ENCODE measurements at regions not wholly inside any gene's neighbourhood (a gene's known extent, or its start where the extent isn't known, plus 50 kb on each side); places are given as distances from the start of the nearest gene placed in this dataset.

DNA sequence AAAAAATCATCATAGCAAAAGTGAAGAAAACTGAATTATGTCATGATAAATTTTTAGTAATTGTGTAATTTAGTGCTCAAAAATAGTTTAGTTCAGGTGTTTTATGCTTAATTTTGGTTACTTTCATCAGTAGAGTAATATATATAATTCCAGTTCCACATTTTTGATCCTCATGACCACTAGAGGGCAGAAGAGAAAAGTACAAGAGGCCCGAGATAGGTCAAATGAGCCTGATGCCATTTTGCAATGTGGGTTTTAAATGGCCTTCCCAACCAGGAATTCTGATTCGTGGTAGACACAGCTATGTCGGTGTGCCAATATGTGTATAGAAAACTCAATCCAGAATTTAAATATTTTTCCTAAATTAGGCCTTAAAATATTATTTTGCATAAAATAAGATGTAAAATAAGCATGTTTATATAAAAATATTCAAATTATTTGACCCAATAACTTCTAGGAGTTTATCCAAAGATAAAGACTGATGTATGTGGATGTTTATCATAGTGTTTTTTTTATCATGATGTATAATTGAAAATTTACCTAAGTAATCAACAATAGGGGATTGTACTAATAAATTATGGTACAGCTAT lies 159.7 kb upstream of the RPS6KA2 start:
- Histone ChIP-seq H3K27me3 (ENCODE audit: control insufficient read depth in 2 of 2, insufficient read depth in 2 of 2, low read length in 2 of 2) (no peaks in the 10 kb centered on the region), H3K4me1 (ENCODE audit: control insufficient read depth in 2 of 2, insufficient read depth in 2 of 2, low read length in 2 of 2) (no peaks in the 10 kb centered on the region), H3K36me3 (ENCODE audit: control insufficient read depth in 2 of 3, insufficient read depth in 3 of 3, low read length in 3 of 3) (no peaks in the 10 kb centered on the region), H3K27ac (ENCODE audit: low read depth, low read length) (no peak overlapping the region), H3K4me3 (ENCODE audit: low read length) (no peak overlapping the region), H3K9me3 (ENCODE audit: control insufficient read depth in 2 of 3, low read length in 3 of 3) (no peaks in the 10 kb centered on the region)
- H3K27me3 Mint-ChIP-seq: peaks cover 0 to 13% (median 0%) of the 10 kb centered on the region in 5 donors
- H3K9me3 Mint-ChIP-seq: no peaks in the 10 kb centered on the region
- ChIA-PET POLR2A (no interaction called here), CTCF (interaction anchor here (0.6 to 6.0 kb wide), 12 partner anchors 12 to 356 kb away, joined by 3 to 99 read pairs (median 4); partner anchors contain the start of gene RNASET2)
- peak; percentile 78 for ATAC-seq
- H3K4me3 Mint-ChIP-seq: no peak overlapping the region
- no peak overlapping the region for H3K27ac Mint-ChIP-seq
- intact Hi-C loops (cut with micrococcal nuclease): loop anchor here (1.0 to 5.0 kb wide), 7 partner anchors 76 to 509 kb away; partner anchors contain the start of gene RPS6KA2 (in 1 of the 2)
- peak in 7 of 9 donors; percentile 42 to 70 (median 59) for DNase-seq
- H3K4me1 Mint-ChIP-seq: no peaks in the 10 kb centered on the region
- H3K36me3 Mint-ChIP-seq: no peaks in the 10 kb centered on the region

DNA sequence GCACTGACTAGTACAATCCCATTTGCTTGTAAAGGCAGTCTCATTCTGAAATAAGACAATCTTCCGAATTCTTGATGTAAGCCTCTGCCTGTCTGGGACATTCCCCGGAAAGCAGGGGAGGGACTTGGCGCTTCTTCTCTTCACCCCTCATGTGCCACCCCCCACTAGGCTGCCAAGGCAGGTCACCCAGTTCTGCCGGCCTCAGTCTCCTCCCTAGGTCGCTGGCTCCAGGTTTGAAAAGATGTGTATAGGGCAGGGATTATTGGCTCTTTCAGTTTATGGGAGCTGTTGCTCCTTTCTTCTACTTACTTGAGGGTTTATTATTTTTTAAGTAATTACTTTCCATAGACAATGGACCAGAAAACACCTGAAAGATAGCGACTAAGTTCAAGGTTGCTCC lies 158.1 kb upstream of the RPS6KA2 start:
- no peaks in the 10 kb centered on the region for H3K36me3 ChIP-seq (ENCODE audit: control insufficient read depth in 2 of 3, insufficient read depth in 3 of 3, low read length in 3 of 3)
- ATAC-seq (no peak), DNase-seq (no peak)
- Mint-ChIP-seq H3K4me3 (no peak overlapping the region), H3K27ac (no peak overlapping the region), H3K9me3 (no peaks in the 10 kb centered on the region), H3K27me3 (peaks cover 0 to 5% (median 0%) of the 10 kb centered on the region in 5 donors), H3K4me1 (no peaks in the 10 kb centered on the region), H3K36me3 (no peaks in the 10 kb centered on the region)
- H3K4me3 ChIP-seq (ENCODE audit: low read length): no peak overlapping the region
- H3K9me3 ChIP-seq (ENCODE audit: control insufficient read depth in 2 of 3, low read length in 3 of 3): no peaks in the 10 kb centered on the region
- ChIA-PET CTCF (interaction anchor here (0.6 to 6.0 kb wide), 6 partner anchors 101 to 358 kb away, joined by 3 to 99 read pairs (median 4); no protein-coding TSS in a partner anchor), POLR2A (interaction anchor here (0.7 to 1.2 kb wide), 2 partner anchors 166 to 205 kb away, joined by 3 read pairs; no protein-coding TSS in a partner anchor)
- no peak overlapping the region for H3K27ac ChIP-seq (ENCODE audit: low read depth, low read length)
- intact Hi-C loops (cut with micrococcal nuclease): loop anchor here in 1 of 2 donors (5.0 kb wide), 2 partner anchors 158 to 508 kb away; partner anchors contain the start of gene RPS6KA2
- no peaks in the 10 kb centered on the region for H3K4me1 ChIP-seq (ENCODE audit: control insufficient read depth in 2 of 2, insufficient read depth in 2 of 2, low read length in 2 of 2)
- H3K27me3 ChIP-seq (ENCODE audit: control insufficient read depth in 2 of 2, insufficient read depth in 2 of 2, low read length in 2 of 2): no peaks in the 10 kb centered on the region

DNA sequence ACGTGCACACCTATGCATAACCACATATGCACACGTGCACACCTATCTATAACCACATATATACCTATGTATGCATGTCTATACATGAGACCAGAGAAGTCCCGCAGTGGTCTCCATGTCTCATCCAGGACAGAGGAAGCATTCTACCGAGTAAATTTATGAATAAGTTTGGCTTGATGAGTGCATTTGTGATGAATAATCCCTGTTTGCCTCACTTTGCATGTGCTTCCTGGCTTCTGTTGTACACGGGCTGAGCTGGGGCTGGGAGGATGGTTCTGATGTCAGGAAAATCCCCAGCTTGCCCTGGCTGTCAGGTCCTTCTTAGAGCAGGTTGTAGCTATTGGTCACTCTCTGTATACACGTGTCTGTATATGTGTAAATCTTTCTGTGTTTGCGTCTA lies 157.6 kb upstream of the RPS6KA2 start:
- intact Hi-C loops (cut with micrococcal nuclease): loop anchor here in 1 of 2 donors (5.0 kb wide), 2 partner anchors 157 to 507 kb away; partner anchors contain the start of gene RPS6KA2
- Mint-ChIP-seq H3K36me3 (no peaks in the 10 kb centered on the region), H3K4me3 (no peak overlapping the region), H3K9me3 (no peaks in the 10 kb centered on the region), H3K27me3 (peaks cover 0 to 5% (median 0%) of the 10 kb centered on the region in 5 donors), H3K27ac (no peak overlapping the region), H3K4me1 (no peaks in the 10 kb centered on the region)
- no peak for ATAC-seq
- ChIA-PET POLR2A (no interaction called here), CTCF (interaction anchor here (1.1 to 6.0 kb wide), 3 partner anchors 169 to 311 kb away, joined by 3 to 99 read pairs (median 4); no protein-coding TSS in a partner anchor)
- no peak overlapping the region for H3K4me3 ChIP-seq (ENCODE audit: low read length)
- no peak for DNase-seq
- no peaks in the 10 kb centered on the region for H3K36me3 ChIP-seq (ENCODE audit: control insufficient read depth in 2 of 3, insufficient read depth in 3 of 3, low read length in 3 of 3)
- no peaks in the 10 kb centered on the region for H3K27me3 ChIP-seq (ENCODE audit: control insufficient read depth in 2 of 2, insufficient read depth in 2 of 2, low read length in 2 of 2)
- H3K4me1 ChIP-seq (ENCODE audit: control insufficient read depth in 2 of 2, insufficient read depth in 2 of 2, low read length in 2 of 2): no peaks in the 10 kb centered on the region
- H3K9me3 ChIP-seq (ENCODE audit: control insufficient read depth in 2 of 3, low read length in 3 of 3): no peaks in the 10 kb centered on the region
- H3K27ac ChIP-seq (ENCODE audit: low read depth, low read length): no peak overlapping the region

DNA sequence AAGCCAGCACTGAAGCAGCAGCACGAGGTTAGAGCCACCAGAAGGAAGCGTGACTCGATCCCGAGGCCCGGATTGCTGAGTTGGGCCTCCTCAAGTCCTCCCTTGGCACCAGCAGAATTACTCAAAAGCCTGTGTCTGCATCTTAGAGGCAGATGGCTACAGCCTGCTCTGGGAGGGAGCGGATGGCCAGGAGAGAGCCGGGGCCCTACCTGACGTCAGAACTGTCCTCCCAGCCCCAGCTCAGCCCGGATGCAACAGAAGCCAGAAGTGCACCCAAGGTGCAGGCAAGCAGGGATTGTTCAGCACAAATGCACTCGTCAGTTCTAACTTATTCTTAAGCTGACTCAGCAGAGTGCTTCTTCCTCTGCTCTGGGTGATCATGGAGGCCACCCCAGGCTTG lies 155.5 kb upstream of the RPS6KA2 start:
- Histone ChIP-seq H3K4me3 (ENCODE audit: low read length) (no peak overlapping the region), H3K4me1 (ENCODE audit: control insufficient read depth in 2 of 2, insufficient read depth in 2 of 2, low read length in 2 of 2) (no peaks in the 10 kb centered on the region)
- POLR2A ChIA-PET: interaction anchor here (0.7 kb wide), 2 partner anchors 169 to 207 kb away, joined by 3 to 4 read pairs; no protein-coding TSS in a partner anchor

DNA sequence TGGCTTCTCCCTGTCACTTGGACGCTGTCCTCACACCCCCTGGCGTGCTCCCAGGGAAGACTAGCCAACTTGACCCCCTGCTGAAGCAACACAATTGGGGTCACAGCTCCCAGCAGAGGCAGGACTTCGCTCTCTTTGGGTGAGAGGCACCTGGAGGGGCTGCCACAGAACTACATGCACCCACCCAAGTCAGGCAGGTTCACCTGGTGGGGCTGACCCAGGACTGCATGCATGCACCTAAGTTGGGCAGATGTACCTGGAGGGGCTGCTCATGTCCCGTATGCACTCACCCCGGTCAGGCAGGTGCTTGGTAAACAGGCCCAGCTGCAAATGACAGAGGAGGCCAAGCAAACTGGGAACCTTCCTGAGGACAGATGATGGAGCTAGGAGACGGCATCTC lies 154.3 kb upstream of the RPS6KA2 start:
- ChIA-PET POLR2A (no interaction called here), CTCF (interaction anchor here (1.6 kb wide), 1 partner anchor 209 kb away, joined by 4 read pairs; no protein-coding TSS in a partner anchor)
- Histone ChIP-seq H3K4me3 (ENCODE audit: low read length) (no peak overlapping the region), H3K27ac (ENCODE audit: low read depth, low read length) (no peak overlapping the region), H3K27me3 (ENCODE audit: control insufficient read depth in 2 of 2, insufficient read depth in 2 of 2, low read length in 2 of 2) (no peaks in the 10 kb centered on the region), H3K9me3 (ENCODE audit: control insufficient read depth in 2 of 3, low read length in 3 of 3) (no peaks in the 10 kb centered on the region), H3K36me3 (ENCODE audit: control insufficient read depth in 2 of 3, insufficient read depth in 3 of 3, low read length in 3 of 3) (no peaks in the 10 kb centered on the region), H3K4me1 (ENCODE audit: control insufficient read depth in 2 of 2, insufficient read depth in 2 of 2, low read length in 2 of 2) (no peaks in the 10 kb centered on the region)
- H3K27me3 Mint-ChIP-seq: peaks cover 0 to 5% (median 0%) of the 10 kb centered on the region in 5 donors
- no peak for ATAC-seq
- no peak overlapping the region for H3K27ac Mint-ChIP-seq
- no peaks in the 10 kb centered on the region for H3K4me1 Mint-ChIP-seq
- H3K9me3 Mint-ChIP-seq: no peaks in the 10 kb centered on the region
- H3K36me3 Mint-ChIP-seq: no peaks in the 10 kb centered on the region
- H3K4me3 Mint-ChIP-seq: no peak overlapping the region
- intact Hi-C loops (cut with micrococcal nuclease): no loop called here
- no peak for DNase-seq

More for the DNA sequence above, 155.5 kb upstream of the RPS6KA2 start:
- no peak overlapping the region for H3K27ac Mint-ChIP-seq
- no peak overlapping the region for H3K4me3 Mint-ChIP-seq
- no peaks in the 10 kb centered on the region for H3K9me3 Mint-ChIP-seq
- CTCF ChIA-PET: interaction anchor here (1.7 kb wide), 1 partner anchor 206 kb away, joined by 9 read pairs; no protein-coding TSS in a partner anchor
- H3K9me3 ChIP-seq (ENCODE audit: control insufficient read depth in 2 of 3, low read length in 3 of 3): no peaks in the 10 kb centered on the region
- H3K27ac ChIP-seq (ENCODE audit: low read depth, low read length): no peak overlapping the region
- no peaks in the 10 kb centered on the region for H3K4me1 Mint-ChIP-seq
- DNase-seq: no peak
- no peaks in the 10 kb centered on the region for H3K27me3 ChIP-seq (ENCODE audit: control insufficient read depth in 2 of 2, insufficient read depth in 2 of 2, low read length in 2 of 2)
- ATAC-seq: no peak
- intact Hi-C loops (cut with micrococcal nuclease): no loop called here
- no peaks in the 10 kb centered on the region for H3K36me3 ChIP-seq (ENCODE audit: control insufficient read depth in 2 of 3, insufficient read depth in 3 of 3, low read length in 3 of 3)
- no peaks in the 10 kb centered on the region for H3K36me3 Mint-ChIP-seq
- peaks cover 0 to 5% (median 0%) of the 10 kb centered on the region in 5 donors for H3K27me3 Mint-ChIP-seq

DNA sequence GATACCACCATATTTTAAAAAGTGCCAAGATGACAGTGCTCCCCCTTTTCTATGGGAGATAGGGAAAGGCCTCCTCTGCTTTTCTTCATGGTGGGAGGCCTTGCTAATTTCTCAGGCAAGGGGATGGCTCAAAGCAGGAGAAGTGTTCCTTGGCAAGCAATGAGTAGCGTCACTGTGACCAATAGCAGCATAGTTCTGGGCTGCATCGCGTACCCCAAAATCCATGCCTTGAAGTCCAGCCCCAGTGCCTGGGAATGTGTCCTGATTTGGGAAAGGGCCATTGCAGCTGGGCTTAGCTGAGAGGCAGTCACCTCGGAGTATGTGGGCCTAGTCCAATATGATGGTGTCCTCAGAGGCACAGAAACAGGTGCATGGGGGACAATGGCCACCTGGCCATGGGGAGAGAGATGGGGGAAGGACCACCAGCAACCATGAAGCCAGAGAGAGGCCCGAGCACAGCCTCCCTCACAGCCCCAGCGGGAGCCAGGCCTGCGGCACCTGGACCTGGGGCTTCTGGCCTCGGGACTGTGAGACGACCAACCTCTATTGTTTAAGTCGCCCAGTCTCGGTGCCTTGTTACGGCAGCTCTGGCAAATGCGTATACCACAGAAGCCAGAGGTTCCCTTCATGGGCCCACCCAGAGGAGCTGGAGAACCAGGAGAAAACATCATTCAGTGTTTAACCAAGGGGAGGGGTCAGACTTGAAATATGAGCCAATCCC lies 153.1 kb upstream of the RPS6KA2 start:
- ATAC-seq (no peak), DNase-seq (no peak)
- Mint-ChIP-seq H3K36me3 (no peaks in the 10 kb centered on the region), H3K27me3 (peaks cover 0 to 4% (median 0%) of the 10 kb centered on the region in 5 donors), H3K27ac (no peak overlapping the region), H3K4me3 (no peak overlapping the region), H3K9me3 (no peaks in the 10 kb centered on the region), H3K4me1 (peaks cover 0 to 5% (median 0%) of the 10 kb centered on the region in 7 donors)
- no peaks in the 10 kb centered on the region for H3K9me3 ChIP-seq (ENCODE audit: control insufficient read depth in 2 of 3, low read length in 3 of 3)
- no peaks in the 10 kb centered on the region for H3K36me3 ChIP-seq (ENCODE audit: control insufficient read depth in 2 of 3, insufficient read depth in 3 of 3, low read length in 3 of 3)
- no peaks in the 10 kb centered on the region for H3K27me3 ChIP-seq (ENCODE audit: control insufficient read depth in 2 of 2, insufficient read depth in 2 of 2, low read length in 2 of 2)
- no peak overlapping the region for H3K4me3 ChIP-seq (ENCODE audit: low read length)
- ChIA-PET CTCF (interaction anchor here (1.6 kb wide), 1 partner anchor 210 kb away, joined by 4 read pairs; no protein-coding TSS in a partner anchor), POLR2A (no interaction called here)
- no peaks in the 10 kb centered on the region for H3K4me1 ChIP-seq (ENCODE audit: control insufficient read depth in 2 of 2, insufficient read depth in 2 of 2, low read length in 2 of 2)
- intact Hi-C loops (cut with micrococcal nuclease): loop anchor here (5.0 to 10.0 kb wide), 4 partner anchors 345 to 895 kb away; no protein-coding TSS in a partner anchor
- no peak overlapping the region for H3K27ac ChIP-seq (ENCODE audit: low read depth, low read length)
